Stimulated activated CD4-positive, alpha-beta T cell treated with anti-CD3 and anti-CD28 coated beads, Interleukin-4, amount 100 ng/mL, for 24 hours (primary cell): ENCODE measurements at regions not wholly inside any gene's neighbourhood (a gene's known extent, or its start where the extent isn't known, plus 50 kb on each side); places are given as distances from the start of the nearest gene placed in this dataset.

Source experiments
- DNase-seq: peaks from one replicate; pipeline ENCODE4 v3.0.0-alpha.2; 2020

DNA sequence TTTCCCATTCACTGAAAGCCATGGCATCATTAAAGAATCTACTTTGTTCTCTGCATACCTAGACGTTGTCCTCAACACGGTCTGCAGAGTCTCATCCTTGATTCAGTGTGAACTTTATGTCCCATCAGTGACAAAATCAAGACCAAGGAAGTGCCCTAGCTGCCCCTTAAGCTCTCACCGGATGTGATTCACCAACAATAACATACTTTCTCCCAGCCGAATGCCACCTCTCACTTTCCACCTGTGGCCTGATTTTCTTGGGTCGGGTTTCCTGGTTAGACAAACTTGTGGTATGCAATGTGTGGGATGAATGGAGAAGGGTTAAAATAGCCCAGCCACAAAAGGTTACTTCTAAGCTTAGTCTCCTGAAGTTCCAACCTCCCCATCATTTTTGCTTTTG is 145.3 kb upstream of the PAPPA start:
- no peak for DNase-seq

DNA sequence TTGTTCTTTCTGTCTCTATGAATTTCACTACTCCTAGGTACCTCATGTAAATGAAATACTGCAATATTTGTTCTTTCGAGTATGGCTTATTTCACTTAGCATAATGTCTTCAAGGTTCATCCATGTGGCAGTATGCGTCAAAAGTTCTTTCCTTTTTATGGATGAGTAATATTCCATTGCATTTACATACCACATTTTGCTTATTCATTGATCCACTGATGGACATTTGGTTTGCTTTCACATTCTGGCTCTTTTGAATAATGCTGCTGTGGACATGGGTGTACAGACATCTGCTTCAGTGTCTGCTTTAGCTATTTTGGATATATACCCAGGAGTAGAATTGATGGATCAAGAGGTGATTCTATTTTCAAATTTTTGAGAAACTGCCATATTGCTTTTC is 144.2 kb upstream of the PAPPA start:
- DNase-seq: no peak

DNA sequence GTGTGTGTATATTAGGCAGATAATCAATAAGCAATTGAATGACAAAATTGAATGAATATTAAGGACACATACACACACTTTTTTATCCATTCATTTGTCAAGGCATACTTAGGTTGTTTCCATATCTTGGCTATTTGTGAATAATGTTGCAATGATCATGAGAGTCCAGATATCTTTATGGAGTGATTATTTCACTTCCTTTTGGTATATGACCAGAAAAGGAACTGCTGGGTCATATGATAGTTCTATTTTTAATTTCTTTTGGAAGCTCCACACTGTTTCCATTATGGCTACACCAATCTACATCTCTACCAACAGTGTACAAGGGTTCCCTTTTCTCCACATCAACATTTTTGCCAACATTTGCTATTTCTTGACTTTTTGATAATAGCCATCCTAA is 137.7 kb upstream of the PAPPA start:
- DNase-seq: no peak

DNA sequence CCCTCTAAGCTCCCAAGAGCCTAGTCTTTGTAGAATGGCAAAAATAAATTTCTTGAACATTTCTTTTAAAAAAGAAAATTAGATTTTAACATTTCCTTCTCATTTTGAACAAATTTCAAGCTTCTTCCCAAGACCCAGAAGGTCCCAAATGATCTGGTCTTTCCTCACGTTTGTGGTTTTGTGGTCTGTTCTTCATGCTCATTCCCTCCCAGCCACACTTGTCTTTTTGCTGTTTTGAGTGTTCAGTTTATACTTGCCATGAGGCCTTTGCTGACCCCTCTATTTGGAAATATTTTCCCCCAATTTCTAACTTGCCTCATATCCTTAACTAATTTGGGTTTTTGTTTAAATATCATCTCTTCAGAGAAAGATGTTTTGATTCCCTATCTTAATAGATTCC is 133.4 kb upstream of the PAPPA start:
- DNase-seq: no peak

DNA sequence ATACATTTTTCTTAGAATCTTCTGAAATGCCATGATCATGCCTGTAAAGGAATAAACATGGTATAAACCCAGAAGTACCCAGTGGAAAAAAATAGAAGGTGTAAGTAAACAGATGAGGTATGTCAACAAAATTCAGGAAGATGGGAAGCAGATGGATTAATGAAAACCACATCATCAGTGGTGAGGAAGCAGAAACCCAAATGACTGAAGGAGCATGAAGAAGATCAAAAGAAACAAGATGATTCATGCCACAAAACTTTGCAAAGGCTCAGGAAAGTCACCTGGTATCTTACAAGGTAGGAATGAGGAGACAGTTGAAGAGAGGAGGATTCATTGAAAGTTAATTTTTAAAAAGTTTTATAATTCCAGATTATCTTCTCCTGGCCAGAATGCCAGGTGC is 132.8 kb upstream of the PAPPA start:
- DNase-seq: no peak

DNA sequence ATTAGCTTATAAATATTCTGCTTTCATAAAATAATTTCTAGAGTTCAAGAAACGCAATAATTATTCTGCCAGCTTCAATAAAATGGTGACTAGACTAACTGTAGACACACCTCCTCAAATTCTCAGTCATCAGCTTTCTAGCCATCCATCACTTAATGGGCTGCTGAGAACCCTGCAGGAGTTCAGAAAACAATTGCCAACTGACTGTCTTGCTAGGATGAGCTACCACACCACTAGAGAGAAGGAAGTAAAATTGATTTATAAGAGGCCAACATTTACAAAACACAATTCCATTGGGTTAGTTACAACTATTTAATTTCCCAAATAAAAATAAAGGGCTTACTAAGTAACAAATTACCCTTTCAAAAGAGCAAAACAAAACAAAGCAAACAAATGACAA is 126.5 kb upstream of the PAPPA start:
- no peak for DNase-seq

DNA sequence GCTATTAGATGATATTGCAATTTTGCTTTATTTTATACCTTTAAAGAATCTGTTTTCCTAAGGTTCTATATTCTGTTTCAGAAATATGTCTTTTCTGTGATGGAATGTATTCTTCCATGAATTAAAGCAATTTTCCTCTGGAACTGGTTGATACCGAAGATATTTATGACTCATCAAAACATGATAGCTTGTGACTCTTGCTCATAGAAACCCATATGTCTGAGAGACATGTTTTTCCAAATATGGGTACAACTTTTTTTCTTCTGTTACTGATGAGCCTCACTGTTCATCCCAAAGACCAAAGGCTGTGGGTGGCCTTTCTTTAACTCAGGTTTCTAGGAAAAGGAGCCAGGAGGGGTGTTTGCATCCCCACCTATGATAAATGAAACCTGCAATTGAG is 126.1 kb upstream of the PAPPA start:
- DNase-seq: no peak

DNA sequence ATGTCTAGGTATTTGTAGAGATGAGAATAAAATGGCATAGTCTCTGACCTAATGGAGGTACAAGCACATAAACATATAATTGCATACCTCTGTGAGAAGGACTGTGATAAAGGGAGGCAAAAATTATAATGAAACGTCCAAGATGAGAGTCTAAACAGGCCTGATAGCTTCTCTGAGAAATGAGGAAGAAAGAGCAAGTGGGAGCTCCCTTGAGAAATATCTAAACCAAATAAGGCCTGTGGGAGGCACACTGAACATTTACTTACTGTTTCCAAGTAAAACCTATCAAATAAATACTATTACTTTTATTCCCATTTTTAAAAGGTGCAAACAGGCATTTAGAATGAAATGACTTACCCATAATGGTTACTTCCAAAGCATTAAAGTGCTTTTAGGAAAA is 125.6 kb upstream of the PAPPA start:
- no peak for DNase-seq

DNA sequence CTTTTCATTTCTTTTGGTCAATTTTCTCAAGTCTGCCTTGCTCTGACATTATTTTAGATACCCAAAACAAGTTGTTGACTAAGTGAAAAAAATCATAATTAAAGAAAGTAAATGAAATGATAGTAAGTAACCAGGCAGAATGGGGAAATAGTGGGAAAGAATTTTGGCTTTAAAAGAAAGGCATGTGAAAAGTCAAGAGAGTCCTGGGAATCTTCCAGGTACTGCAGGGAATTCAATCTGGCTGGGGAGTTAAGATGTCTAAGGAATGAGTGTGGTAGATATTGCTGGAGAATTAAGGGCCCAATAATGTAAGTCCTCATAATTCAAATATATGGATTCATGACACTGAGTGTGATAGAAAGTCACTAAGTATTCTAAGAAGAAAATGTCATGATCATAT is 123.1 kb upstream of the PAPPA start:
- DNase-seq: no peak

DNA sequence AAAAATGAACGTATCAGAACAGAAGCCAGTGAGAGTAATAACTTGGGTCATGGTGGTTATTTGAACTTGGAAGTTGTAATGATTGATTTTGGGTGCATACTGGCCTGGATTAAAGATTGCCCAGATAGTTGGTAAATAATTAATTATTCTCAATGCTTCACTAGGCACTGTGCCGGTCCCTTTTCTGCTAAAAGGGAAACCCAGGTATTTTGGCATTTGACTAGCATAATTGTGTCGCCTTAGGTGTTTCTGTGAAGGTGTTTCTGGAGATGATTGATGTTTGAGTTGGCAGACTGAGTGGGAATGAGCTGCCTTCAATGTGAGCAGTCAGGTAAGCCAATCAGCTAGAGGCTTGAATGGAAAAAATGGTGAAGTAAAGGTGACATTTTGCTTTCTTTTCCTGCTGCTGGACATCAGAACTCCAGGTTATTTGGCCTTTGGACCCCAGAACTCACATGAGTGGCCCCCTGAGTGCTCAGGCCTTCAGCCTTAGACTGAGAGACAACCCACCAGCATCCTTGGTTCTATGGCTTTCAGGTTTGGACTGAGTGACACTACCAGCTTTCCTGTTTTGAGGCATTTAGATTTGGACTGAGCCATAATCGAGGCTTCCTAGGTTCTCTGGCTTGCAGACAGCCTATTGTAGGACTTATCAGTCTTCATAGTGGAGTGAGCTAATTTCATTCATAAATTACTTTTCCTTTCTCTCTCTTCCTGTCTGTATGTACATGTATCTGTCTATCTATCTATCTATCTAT is 120.7 kb upstream of the PAPPA start:
- DNase-seq: no peak

DNA sequence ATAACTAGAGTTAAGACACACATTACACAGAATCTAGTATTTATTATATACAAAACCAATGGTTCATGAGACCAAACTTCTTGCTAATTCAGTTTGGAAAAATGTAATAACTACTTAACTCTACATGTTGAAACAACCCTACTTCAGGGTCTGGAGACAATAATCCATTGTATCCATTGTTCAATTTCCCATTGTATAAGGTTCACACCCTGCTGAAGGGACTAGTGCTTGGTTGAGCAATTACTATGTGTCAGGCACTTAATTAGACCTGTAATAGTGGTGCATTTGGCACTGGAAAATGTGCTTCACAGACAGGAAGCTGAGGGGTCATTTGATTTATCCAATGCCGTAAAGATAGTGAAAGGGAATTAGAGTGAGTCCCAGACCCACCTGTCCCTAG is 114.3 kb upstream of the PAPPA start:
- DNase-seq: no peak

DNA sequence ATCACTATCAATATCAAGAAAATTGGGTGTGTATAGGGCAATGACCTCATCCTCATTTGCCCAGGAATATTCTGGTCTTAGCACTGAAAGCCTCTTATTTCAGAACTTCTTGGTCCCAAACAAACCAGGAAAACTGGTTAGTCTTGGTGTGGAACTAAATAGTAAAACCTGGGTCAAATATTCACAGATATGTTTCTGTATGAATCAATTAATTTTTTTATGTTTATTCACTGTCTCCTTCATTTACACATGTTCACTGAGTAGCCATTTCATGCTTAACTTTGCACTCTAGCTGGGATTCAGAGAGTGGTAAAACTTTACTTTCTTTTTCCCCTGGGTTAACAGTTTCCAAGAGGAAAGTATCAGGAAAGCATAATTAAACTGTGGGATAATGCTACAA is 113.7 kb upstream of the PAPPA start:
- DNase-seq: no peak

DNA sequence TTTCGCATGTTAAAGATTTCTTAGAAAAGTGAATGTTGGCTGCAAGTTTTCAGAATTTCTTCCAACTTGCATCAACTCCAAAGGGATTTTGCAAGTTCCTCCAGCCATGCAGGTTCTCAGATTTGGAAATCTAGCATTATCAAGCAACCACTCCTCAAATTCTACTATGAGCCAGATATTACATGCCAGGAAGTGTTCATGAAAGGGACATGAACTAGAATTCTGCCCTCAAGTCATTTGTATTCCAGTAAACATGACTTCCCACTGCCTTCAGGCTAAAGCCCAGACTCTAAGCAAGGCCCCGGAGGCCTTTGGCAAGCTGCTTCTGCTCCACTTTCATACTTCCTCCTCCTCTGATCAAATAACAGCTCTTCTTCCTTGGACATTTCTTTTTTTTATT is 111.3 kb upstream of the PAPPA start:
- DNase-seq: no peak

DNA sequence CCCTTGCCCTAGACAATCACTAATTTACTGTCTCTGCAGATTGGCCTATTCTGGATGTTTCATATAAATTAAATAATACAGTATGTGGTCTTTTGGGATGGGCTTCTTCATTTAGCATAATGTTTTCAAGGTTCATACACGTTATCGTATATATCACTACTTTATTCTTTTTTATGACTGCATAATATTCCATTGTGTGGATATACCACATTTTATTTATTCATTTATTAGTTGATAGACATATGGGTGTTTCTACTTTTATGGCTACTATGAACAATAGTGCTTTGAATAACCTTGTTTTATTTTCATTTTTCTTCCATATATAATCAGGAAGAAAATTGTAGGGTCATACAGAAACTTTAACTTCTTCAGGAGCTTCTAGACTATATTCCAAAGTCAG is 108.5 kb upstream of the PAPPA start:
- no peak for DNase-seq

DNA sequence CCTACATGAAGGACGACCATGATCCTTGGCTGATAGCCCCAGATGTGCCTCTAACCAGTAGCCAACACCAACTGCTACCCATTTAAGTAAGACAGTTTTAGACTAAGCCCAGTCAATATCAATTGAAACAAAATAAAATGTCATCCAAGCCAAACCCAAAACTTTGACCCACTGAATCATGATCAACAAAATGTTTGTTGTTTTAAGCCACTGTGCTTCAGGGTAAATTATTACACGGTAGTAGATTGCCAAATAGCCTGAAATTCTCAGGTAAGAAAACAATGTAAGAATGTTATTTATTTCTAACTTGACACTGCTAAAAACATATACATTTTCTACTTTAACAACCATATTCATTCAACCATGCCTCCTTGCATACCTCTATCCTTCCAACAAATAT is 105.5 kb upstream of the PAPPA start:
- DNase-seq: no peak

DNA sequence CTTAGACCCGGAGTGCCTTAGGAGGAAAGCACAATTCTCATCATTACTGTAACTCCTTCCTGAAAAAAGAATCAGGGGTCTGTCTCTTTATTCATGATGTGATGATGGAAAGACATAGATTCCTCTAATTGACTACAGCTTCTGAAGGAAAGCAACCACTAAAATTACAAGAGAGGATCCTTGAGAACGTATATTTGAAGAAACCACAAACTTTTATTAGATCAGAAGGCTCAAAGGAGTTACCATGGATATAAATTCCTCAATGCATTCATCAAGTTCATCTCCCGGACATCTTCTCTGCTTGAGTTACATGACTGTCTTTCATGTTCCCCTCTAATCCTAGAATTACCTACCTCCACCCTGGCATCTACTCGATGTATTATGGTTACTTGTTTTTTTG is 104.1 kb upstream of the PAPPA start:
- no peak for DNase-seq

DNA sequence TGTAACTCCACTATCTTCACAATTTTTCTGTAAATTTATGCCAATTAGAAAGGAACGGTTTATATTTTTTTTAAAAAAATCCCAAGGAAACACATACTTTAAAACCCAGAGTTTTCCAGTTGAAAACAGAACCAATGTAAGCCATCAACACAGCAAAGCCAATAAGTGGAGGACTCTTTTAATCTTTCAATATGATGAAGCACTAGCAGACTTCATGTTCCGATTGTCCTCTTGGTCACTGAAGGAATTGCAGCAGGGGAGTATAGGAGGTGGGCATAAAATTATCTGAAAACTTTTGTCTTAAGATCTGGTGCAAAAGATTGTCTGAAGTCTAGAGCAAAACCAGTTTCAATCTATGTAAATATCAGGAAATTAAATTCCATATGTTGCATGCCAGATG is 102.1 kb upstream of the PAPPA start:
- no peak for DNase-seq

DNA sequence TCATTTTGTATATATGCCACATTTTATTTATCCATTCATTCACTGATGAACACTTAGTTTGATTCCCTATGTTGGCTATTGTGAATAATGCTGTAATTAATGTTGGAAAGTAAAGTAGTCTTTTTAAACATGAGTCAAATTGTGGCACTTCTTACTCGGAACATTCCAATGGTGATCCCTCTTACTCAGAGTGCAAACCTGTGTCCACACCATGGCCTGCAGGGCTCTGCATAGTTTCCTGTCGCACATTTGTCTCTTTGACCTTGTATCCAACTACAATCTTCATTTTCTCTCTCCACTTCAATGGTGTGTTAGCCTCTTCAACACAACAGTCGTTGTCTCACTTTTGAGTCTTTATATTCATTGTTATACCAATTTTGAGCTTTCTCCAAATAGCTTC is 98.1 kb upstream of the PAPPA start:
- DNase-seq: no peak

DNA sequence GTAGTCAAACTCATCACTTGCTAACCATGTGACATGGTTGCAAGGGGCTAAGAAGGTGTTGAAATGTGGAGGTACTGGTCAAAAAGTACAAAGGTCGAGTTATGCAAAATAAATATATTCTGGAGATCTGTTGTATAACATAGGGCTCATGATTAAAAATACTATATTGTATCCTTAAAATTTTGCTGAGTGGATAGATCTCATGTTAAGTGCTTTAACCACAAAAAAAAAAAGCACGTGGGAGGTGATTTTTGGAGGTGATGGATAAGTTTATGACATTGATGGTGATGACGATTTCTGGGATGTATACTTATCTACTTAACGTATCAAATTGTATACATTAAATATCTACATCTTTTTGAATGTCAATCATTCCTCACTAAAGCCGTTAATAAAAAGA is 96.2 kb upstream of the PAPPA start:
- no peak for DNase-seq

DNA sequence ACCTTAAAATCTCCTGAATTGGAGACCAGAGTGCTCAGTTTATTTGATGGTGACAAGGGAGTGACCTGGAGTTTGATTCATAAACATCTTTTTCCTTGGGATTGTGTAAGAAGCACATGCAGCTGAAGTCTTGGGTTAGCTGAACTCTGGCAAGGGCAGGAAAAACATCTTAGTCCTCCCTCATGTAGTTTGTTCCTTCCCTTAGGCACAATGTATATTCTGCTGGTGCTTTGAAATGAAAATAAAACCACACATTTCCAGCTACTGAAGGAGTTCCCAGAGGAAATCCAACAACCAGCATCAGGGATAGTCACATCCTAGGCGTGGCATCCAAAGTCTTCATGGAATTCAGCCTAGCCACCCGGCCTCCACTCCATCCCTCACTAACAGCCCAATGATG is 95.2 kb upstream of the PAPPA start:
- DNase-seq: no peak

DNA sequence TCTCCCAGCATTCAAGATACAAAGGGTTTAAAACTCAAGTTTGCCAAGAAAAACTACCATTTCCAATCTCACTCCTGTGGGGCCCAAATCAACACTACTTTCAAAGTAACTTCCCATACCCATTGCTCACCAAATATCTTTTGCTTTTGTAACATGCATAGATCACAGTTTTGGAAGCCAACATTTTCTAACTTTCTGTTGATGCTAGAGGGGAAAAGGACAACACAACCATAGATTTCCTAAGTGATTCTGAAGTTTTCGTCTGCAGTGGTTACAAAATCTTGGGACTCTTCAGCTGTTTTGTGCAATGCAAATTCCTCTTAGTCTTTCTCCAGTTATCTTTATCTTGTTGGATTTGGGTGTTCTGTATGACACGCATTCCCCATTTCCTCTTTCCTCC is 94.1 kb upstream of the PAPPA start:
- no peak for DNase-seq

DNA sequence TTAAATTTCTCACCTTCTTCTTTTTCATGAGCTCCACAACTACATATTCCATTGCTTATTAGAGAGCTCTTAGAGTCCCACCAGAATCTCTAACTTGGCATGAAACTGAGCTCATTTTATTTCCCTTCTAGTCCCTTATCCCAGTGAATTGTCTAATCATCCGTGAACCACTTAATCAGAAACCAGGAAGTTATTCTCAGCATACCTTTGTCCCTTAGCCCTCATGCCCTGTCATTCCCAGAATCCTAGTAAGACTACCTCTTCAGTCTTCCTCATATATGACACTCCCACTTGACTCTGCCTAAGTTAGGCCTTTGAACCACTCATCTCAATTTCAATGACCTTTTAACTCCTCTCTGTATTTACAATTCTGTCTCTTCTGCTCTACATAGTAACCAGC is 93.0 kb upstream of the PAPPA start:
- no peak for DNase-seq

DNA sequence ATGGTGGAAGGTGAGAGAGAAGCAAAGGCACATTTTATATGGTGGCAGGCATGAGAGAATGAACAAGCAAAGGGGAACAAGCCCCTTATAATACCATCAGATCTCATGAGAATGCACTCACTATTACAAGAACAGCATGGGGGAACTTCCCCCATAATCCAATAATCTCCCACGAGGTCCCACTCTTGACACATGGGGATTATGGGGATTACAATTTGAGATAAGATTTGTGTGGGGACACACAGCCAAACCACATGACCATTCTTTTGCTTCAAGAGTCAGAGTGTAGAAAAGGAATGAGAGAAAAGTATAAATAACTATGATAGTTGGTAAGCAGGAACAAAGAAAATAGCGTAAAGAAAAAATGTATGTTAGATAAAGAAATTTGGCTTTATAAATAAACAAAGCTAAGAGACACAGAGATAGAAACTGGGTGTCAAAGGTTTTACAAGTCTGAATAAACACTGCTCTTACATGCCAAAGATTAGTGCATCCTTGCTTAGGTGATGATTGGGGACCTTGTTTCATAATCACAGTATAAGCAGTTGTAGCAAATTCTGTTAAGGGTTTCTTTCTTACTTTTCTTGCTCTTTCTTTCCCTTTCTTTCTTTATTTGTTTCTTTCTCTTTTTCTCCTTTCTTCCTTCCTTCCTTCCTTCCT is 91.9 kb upstream of the PAPPA start:
- DNase-seq: no peak

DNA sequence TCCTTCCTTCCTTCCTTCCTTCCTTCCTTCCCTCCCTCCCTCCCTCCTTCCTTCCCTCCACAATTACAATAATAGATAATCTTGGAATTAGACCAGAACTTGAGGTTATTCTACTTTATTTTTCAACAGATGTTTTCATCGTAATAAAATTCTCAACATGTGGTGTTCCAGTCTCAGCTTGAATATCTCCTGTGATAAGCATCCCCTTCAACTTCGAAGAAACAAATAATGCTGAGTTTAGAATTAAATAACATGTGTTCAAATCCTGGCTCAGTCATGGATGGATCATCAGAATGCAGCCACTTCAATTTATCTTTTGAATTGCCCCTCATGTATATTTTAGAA is 91.4 kb upstream of the PAPPA start:
- DNase-seq: no peak

DNA sequence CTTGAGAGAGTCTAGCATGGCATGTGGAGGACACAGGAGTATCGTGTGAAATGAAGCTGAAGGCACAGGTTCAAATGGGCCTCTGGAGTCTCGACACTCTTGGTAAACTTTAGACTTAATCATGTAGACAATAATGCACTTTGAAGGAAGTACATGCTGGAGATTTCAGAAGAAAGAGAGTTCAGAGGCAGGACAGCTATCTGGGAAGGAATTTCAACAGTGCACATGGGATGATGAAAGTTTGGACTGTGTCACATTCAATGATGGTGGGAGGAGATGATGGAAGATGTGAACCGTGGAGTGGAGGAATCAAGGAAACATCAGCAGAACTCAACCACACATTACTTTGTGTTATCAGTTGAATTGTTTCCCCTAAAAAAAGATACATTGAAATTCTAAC is 88.6 kb upstream of the PAPPA start:
- DNase-seq: no peak
